Fibroblast of the aortic adventitia (primary cell): ENCODE measurements at regions not wholly inside any gene's neighbourhood (a gene's known extent, or its start where the extent isn't known, plus 50 kb on each side); places are given as distances from the start of the nearest gene placed in this dataset.
A peak's percentile ranks its signal among the peaks of the same experiment; 100 is the strongest.

Experiments used
- DNase-seq: peaks from one replicate; pipeline ENCODE4 v3.0.0-alpha.2; 2010; ENCODE audit warnings: low read depth
- H3K4me3 ChIP-seq: 2 replicates; pipeline ENCODE4 v1.5.1; 2011; ENCODE audit warnings: low read depth, mild to moderate bottlenecking, control low read depth, low read length, moderate library complexity
- TF ChIP-seq, protein P1 (sequence below): IDR thresholded peaks from 2 replicates; pipeline ENCODE4 v1.5.1; 2011; ENCODE audit warnings: mild to moderate bottlenecking, low read length, control low read depth, inconsistent platforms; ENCODE audit not compliant: insufficient read depth

DNA sequence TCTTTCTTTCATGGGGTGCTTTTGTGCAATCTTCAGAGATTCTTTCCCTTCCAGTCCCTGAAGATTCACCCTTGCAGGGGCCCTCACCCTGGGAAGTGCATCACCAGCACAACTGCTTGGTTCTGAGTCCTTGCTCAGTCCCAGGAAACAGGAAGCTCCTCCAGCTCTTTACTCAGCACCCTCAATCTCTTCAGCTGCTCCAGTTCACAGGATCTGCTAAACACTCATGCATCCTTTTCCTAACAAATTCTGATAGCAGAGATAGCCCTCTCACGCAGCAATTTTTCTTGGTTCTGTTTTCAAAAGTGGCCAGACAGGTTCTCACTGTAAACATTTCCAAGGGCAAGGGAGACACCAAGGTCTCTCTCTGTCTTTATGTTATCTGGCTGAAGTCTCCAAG, 823.1 kb downstream of the LIG4 start:
- TF ChIP-seq, protein P1, sequence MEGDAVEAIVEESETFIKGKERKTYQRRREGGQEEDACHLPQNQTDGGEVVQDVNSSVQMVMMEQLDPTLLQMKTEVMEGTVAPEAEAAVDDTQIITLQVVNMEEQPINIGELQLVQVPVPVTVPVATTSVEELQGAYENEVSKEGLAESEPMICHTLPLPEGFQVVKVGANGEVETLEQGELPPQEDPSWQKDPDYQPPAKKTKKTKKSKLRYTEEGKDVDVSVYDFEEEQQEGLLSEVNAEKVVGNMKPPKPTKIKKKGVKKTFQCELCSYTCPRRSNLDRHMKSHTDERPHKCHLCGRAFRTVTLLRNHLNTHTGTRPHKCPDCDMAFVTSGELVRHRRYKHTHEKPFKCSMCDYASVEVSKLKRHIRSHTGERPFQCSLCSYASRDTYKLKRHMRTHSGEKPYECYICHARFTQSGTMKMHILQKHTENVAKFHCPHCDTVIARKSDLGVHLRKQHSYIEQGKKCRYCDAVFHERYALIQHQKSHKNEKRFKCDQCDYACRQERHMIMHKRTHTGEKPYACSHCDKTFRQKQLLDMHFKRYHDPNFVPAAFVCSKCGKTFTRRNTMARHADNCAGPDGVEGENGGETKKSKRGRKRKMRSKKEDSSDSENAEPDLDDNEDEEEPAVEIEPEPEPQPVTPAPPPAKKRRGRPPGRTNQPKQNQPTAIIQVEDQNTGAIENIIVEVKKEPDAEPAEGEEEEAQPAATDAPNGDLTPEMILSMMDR = no peak
- H3K4me3 ChIP-seq = no peak overlapping the region
- no peak for DNase-seq

- H3K4me3 ChIP-seq = no peak overlapping the region
- no peak for DNase-seq
- TF ChIP-seq, protein P1 = no peak
These were observed 819.6 kb upstream of the ARGLU1 start for GRCh38 chr13:107387525-107387924.

- no peak for DNase-seq
- TF ChIP-seq, protein P1 = no peak
- H3K4me3 ChIP-seq = no peak overlapping the region
These were observed 811.6 kb upstream of the ARGLU1 start for GRCh38 chr13:107379407-107380155.

GRCh38 chr13:107376341-107377125, 808.6 kb upstream of the ARGLU1 start:
- H3K4me3 ChIP-seq = no peak overlapping the region
- TF ChIP-seq, protein P1 = no peak
- peak; percentile 43 for DNase-seq

DNA sequence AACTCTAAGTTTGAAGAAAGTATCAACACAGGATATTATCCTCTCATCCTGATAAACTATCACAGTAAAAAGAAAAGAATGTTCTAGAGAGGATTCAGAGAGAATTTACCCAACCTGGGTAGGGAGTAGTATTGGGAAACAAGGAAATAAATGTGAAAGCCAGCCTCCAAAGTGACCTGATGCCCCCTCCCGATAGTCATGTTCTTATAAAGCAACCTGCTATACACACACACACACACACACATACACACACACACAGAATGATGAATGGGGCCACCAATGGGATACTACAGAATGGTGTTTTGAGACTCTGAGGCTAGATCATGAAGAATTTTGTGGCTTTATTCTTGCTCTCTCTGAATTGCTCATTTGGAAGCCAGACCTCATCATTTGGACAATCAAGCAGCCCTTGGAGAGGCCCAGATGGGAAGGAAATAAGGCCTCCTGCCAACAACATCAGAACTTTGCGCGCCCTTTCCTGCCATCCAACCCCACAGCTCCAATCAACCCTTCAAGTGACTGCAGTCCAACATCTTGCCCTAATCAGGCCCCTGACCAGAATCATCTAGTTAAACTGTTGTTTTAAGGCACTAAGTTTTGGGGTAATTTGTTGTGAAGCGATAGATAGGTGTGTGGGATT, 807.9 kb upstream of the ARGLU1 start:
- no peak overlapping the region for H3K4me3 ChIP-seq
- DNase-seq = no peak
- TF ChIP-seq, protein P1 = no peak

- TF ChIP-seq, protein P1 = no peak
- DNase-seq = no peak
- no peak overlapping the region for H3K4me3 ChIP-seq
These were observed 806.1 kb upstream of the ARGLU1 start for GRCh38 chr13:107374038-107374437.
